ENCODE measurements at regions not wholly inside any gene's neighbourhood (a gene's known extent, or its start where the extent isn't known, plus 50 kb on each side); places are given as distances from the start of the nearest gene placed in this dataset.

- TF ChIP-seq GATA2 (IDR thresholded peaks at IDR 0.05; ENCODE audit: low read depth, low read length): no peak
- no peak for TF ChIP-seq GATA3 (IDR thresholded peaks at IDR 0.05; ENCODE audit: low read depth, low read length)
These were observed 281.9 kb downstream of the PTTG2 start for GRCh38 chr4:38242101-38242500.

Data from SH-SY5Y (cell line).